ENCODE measurements at regions not wholly inside any gene's neighbourhood (a gene's known extent, or its start where the extent isn't known, plus 50 kb on each side); places are given as distances from the start of the nearest gene placed in this dataset.

- no peaks in the 10 kb centered on the region for H3K79me2 ChIP-seq (ENCODE audit: control insufficient read depth, insufficient read depth, low read length)
- CTCF ChIA-PET: no interaction called here
- no peaks in the 10 kb centered on the region for H3K4me1 ChIP-seq (ENCODE audit: control insufficient read depth, extremely low read depth, insufficient read depth, low read length)
- no peak overlapping the region for H2AFZ ChIP-seq (ENCODE audit: low read depth, low read length)
- no peak overlapping the region for H3K4me2 ChIP-seq (ENCODE audit: insufficient read depth, low read length)
- FAIRE-seq (no peak), DNase-seq (ENCODE audit: low read depth, low spot score) (no peak)
- no peak overlapping the region for H3K4me3 ChIP-seq (replicated peaks in 1 of 3; ENCODE audit: insufficient read depth in 1 of 3, low read depth in 1 of 3, low read length in 3 of 3)
- no peak overlapping the region for H3K9ac ChIP-seq (replicated peaks; ENCODE audit: extremely low read depth, insufficient read depth, low read length)
- POLR2A ChIA-PET: no interaction called here
- H3K9me3 ChIP-seq (replicated peaks; ENCODE audit: control insufficient read depth, insufficient read depth, low read length): no peaks in the 10 kb centered on the region
- H4K20me1 ChIP-seq (replicated peaks; ENCODE audit: control insufficient read depth, extremely low read depth, insufficient read depth, low read length): no peaks in the 10 kb centered on the region
- dilution Hi-C loops (cut with MboI; ENCODE audit: extremely low pct_ligation_motif_present, low sequenced_read_pairs) (no loop called here), intact Hi-C loops (cut with micrococcal nuclease) (no loop called here)
- no peak overlapping the region for H3K27ac ChIP-seq (ENCODE audit: insufficient read depth, low read depth, low read length)
- no TSS peak for BruUV-seq (replicated peaks)
- H3K36me3 ChIP-seq (ENCODE audit: control insufficient read depth in 2 of 2, extremely low read depth in 1 of 2, insufficient read depth in 2 of 2, low read length in 2 of 2): no peaks in the 10 kb centered on the region
- TF ChIP-seq POLR2A (IDR thresholded peaks at IDR 0.05; ENCODE audit: low read depth, low read length) (no peak), POLR2AphosphoS5 (IDR thresholded peaks at IDR 0.05; ENCODE audit: insufficient read depth, low read depth, low read length) (no peak), MAX (IDR thresholded peaks at IDR 0.05; ENCODE audit: insufficient read depth, insufficient read length) (no peak), GATA2 (IDR thresholded peaks at IDR 0.05; ENCODE audit: insufficient read depth, insufficient read length, low read depth, low read length) (no peak), MYC (IDR thresholded peaks at IDR 0.05; ENCODE audit: low read depth, low read length) (no peak), EZH2 (IDR thresholded peaks at IDR 0.05; ENCODE audit: borderline replicate concordance, low read depth, low read length, severe bottlenecking) (no peak), JUN (IDR thresholded peaks at IDR 0.05; ENCODE audit: borderline replicate concordance, insufficient read depth, insufficient read length, low read depth) (no peak), CTCF (IDR thresholded peaks at IDR 0.05; ENCODE audit: extremely low read depth in 1 of 2, insufficient read depth in 1 of 2, low read depth in 1 of 2, low read length in 2 of 2) (no peak), FOS (IDR thresholded peaks at IDR 0.05; ENCODE audit: borderline replicate concordance, insufficient read depth, low read length) (no peak)
- H3K27me3 ChIP-seq (ENCODE audit: control insufficient read depth in 2 of 2, insufficient read depth in 2 of 2, low read length in 2 of 2): peaks cover 9 to 13% of the 10 kb centered on the region in 2 experiments
- no peaks in the 10 kb centered on the region for H3K9me1 ChIP-seq (replicated peaks; ENCODE audit: control insufficient read depth, extremely low read depth, insufficient read depth, low read length)
These were observed 68.3 kb downstream of the NENF start for GRCh38 chr1:212500983-212501382.

All from endothelial cell of umbilical vein (primary cell).